HG02678 (cell line): ENCODE measurements at regions not wholly inside any gene's neighbourhood (a gene's known extent, or its start where the extent isn't known, plus 50 kb on each side); places are given as distances from the start of the nearest gene placed in this dataset.
"Not testable (repeated sequence)": the region's sequence is repeated elsewhere in the genome, so short reads cannot be mapped to it uniquely, and the experiment has no call there.

Experiments
- ATAC-seq: cut with Tn5 transposase; IDR thresholded peaks from one replicate; pipeline ENCODE4 v1.9.1; 2021; ENCODE audit warnings: mild to moderate bottlenecking, moderate library complexity; ENCODE audit not compliant: unreplicated experiment

GRCh38 chr1:121566346-121566745 lies 381.6 kb downstream of the SRGAP2C start:
- ATAC-seq: no peak

- no peak for ATAC-seq
These were observed 384.7 kb downstream of the SRGAP2C start for GRCh38 chr1:121569428-121569827.

GRCh38 chr1:121573881-121574504 lies 389.2 kb downstream of the SRGAP2C start:
- ATAC-seq: not testable (repeated sequence)

DNA sequence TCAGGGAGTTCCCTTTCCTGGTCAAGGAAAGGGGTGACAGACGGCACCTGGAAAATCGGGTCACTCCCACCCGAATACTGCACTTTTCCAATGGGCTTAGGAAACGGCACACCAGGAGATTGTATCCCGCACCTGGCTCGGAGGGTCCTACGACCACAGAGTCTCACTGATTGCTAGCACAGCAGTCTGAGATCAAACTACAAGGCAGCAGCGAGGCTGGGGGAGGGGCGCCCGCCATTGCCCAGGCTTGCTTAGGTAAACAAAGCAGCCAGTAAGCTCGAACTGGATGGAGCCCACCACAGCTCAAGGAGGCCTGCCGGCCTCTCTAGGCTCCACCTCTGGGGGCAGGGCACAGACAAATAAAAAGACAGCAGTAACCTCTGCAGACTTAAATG lies 389.7 kb downstream of the SRGAP2C start:
- ATAC-seq: not testable (repeated sequence)

GRCh38 chr1:121582898-121583297 lies 398.1 kb downstream of the SRGAP2C start:
- ATAC-seq: not testable (repeated sequence)

- no peak for ATAC-seq
These were observed 401.8 kb downstream of the SRGAP2C start for GRCh38 chr1:121586369-121587229.

GRCh38 chr1:121587230-121587569 lies 402.4 kb downstream of the SRGAP2C start:
- ATAC-seq: no peak

GRCh38 chr1:121587777-121588176 lies 403.0 kb downstream of the SRGAP2C start:
- no peak for ATAC-seq

GRCh38 chr1:121594096-121594495 lies 409.3 kb downstream of the SRGAP2C start:
- no peak for ATAC-seq

DNA sequence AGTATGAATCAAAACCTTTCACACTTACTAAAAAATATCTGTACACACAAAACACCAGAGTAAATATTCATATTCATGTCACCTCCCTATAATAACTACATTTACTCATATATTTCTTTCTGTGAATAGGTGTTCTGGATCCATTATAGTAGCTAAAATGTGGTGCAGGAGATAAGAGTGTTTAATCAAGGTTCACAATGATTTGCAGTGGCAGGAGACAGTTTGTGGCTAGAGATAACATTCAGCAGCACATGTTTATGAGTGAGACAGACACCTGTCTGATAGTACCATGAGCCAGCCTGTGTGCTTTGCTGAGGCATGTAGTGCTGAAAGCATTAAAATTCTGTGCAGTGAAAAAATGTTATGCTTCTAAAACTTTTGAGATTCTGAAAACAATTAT lies 410.3 kb downstream of the SRGAP2C start:
- no peak for ATAC-seq

DNA sequence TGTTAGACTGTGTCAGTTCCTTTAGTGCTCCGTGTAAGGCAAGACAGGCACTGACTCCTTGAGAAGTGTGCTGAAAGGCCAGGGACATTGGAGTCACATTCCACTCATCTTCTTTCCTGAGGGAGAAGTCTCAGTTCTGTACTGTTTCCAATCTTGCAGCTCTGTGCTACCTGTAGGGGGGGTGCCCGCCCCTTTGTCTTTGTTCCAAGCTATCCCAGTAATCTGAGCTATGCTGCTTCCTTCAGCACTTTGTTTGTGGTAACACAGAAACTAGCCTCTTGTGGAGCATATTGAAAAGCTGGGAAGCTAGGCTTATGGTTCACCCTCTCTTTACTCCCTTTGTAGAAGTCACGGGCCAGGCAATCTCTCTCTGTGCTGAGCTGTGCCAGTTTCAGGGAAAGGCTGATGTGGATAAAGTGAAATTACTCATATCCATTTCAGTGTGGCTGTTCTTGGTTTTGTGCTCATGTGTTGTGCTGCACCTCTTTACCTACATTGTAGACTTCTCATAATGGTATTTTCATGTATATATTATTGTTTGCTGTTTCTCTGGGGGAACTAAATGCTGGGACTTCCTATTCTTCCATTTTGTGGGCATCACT lies 420.2 kb downstream of the SRGAP2C start:
- ATAC-seq: not testable (repeated sequence)

- not testable (repeated sequence) for ATAC-seq
These were observed 422.7 kb downstream of the SRGAP2C start for GRCh38 chr1:121607499-121607898.
